GM23338 (cell line): ENCODE measurements at regions not wholly inside any gene's neighbourhood (a gene's known extent, or its start where the extent isn't known, plus 50 kb on each side); places are given as distances from the start of the nearest gene placed in this dataset.
A peak's percentile ranks its signal among the peaks of the same experiment; 100 is the strongest.

ENCODE experiments used
- ATAC-seq: fragments of 200-7000 bp; cut with Tn5 transposase; 3 replicates; pipeline ENCODE4 v1.9.1; 2020
- DNase-seq: peaks from one replicate; pipeline ENCODE4 v3.0.0-alpha.2; 2015; ENCODE audit warnings: low spot score
- H2AFZ ChIP-seq: fragments of 200-600 bp; sonication (generic); 2 replicates; pipeline ENCODE4 v1.8.0; 2016; ENCODE audit warnings: antibody characterized with exemption, mild to moderate bottlenecking, moderate library complexity
- H3F3A ChIP-seq: fragments of 200-600 bp; sonication (generic); replicated peaks from 2 replicates; pipeline ENCODE4 v1.8.0; 2017; ENCODE audit warnings: antibody characterized with exemption, mixed run types, low read depth
- H3K27ac ChIP-seq: fragments of 200-600 bp; sonication (generic); 2 replicates; pipeline ENCODE4 v1.6.1; 2016; ENCODE audit warnings: low read depth
- H3K27me3 ChIP-seq: fragments of 200-600 bp; sonication (generic); 2 replicates; pipeline ENCODE4 v1.8.0; 2016; ENCODE audit warnings: mild to moderate bottlenecking, mixed run types, moderate library complexity; ENCODE audit not compliant: insufficient read depth
- H3K36me3 ChIP-seq: fragments of 200-600 bp; sonication (generic); 2 replicates; pipeline ENCODE4 v1.8.0; 2016; ENCODE audit warnings: mild to moderate bottlenecking; ENCODE audit not compliant: insufficient read depth
- H3K4me1 ChIP-seq: fragments of 200-600 bp; sonication (generic); 2 replicates; pipeline ENCODE4 v1.8.0; 2016; ENCODE audit warnings: mild to moderate bottlenecking, moderate library complexity; ENCODE audit not compliant: insufficient read depth
- H3K4me2 ChIP-seq: fragments of 200-600 bp; sonication (generic); 2 replicates; pipeline ENCODE4 v1.7.1; 2017; ENCODE audit warnings: mixed run types
- H3K4me3 ChIP-seq: fragments of 200-600 bp; sonication (generic); 2 replicates; pipeline ENCODE4 v1.6.1; 2016; ENCODE audit warnings: mixed run types
- H3K79me2 ChIP-seq: fragments of 200-600 bp; sonication (generic); replicated peaks from 2 replicates; pipeline ENCODE4 v1.8.0; 2017; ENCODE audit warnings: mild to moderate bottlenecking; ENCODE audit not compliant: insufficient read depth
- H3K9me2 ChIP-seq: fragments of 200-600 bp; sonication (generic); 2 replicates; pipeline ENCODE4 v1.8.0; 2017; ENCODE audit not compliant: insufficient read depth
- H4K20me1 ChIP-seq: fragments of 200-600 bp; sonication (generic); replicated peaks from 2 replicates; pipeline ENCODE4 v1.8.0; 2017; ENCODE audit warnings: mild to moderate bottlenecking; ENCODE audit not compliant: insufficient read depth
- H3K27ac Mint-ChIP-seq: 2 replicates; pipeline ENCODE4 v1.8.0; 2020; ENCODE audit warnings: inconsistent platforms, mild to moderate bottlenecking, moderate library complexity, mixed read lengths
- H3K27me3 Mint-ChIP-seq: 3 replicates; pipeline ENCODE4 v1.8.0; 2022; ENCODE audit warnings: low read depth, mild to moderate bottlenecking, moderate library complexity, mixed read lengths, inconsistent platforms; ENCODE audit not compliant: insufficient read depth, poor library complexity
- H3K36me3 Mint-ChIP-seq: 3 replicates; pipeline ENCODE4 v1.8.0; 2021; ENCODE audit warnings: low read depth, mild to moderate bottlenecking, inconsistent platforms, moderate library complexity, mixed read lengths
- H3K4me1 Mint-ChIP-seq: 3 replicates; pipeline ENCODE4 v1.8.0; 2020; ENCODE audit warnings: mild to moderate bottlenecking, inconsistent platforms, mixed read lengths
- H3K4me3 Mint-ChIP-seq: 3 replicates; pipeline ENCODE4 v1.8.0; 2021; ENCODE audit warnings: moderate library complexity, mild to moderate bottlenecking, inconsistent platforms, mixed read lengths
- H3K9me3 Mint-ChIP-seq: 3 replicates; pipeline ENCODE4 v1.8.0; 2020; ENCODE audit warnings: moderate library complexity, mild to moderate bottlenecking, inconsistent platforms, mixed read lengths
- ETS1 ChIP-seq: IDR thresholded peaks from 2 replicates; pipeline ENCODE4 v1.6.1; 2016; ENCODE audit warnings: antibody characterized with exemption
- EZH2 ChIP-seq: fragments of 200-600 bp; sonication (generic); IDR thresholded peaks from one replicate; pipeline ENCODE4 v1.8.0; 2017; ENCODE audit warnings: antibody characterized with exemption, mild to moderate bottlenecking, low read depth; ENCODE audit not compliant: unreplicated experiment
- NANOG ChIP-seq: IDR thresholded peaks from 2 replicates; pipeline ENCODE4 v1.6.1; 2016; ENCODE audit warnings: antibody characterized with exemption, borderline replicate concordance
- REST ChIP-seq: IDR thresholded peaks from one replicate; pipeline ENCODE4 v1.6.1; 2018; ENCODE audit warnings: antibody characterized with exemption; ENCODE audit not compliant: unreplicated experiment
- ZNF331 ChIP-seq: fragments of 250-450 bp; sonication (Bioruptor Pico); IDR thresholded peaks from 2 replicates; pipeline ENCODE4 v1.5.0; 2020; ENCODE audit warnings: low read depth, mild to moderate bottlenecking, moderate library complexity
- TF ChIP-seq, protein P1 (sequence below), 2 experiments: fragments of 200-600 bp in 1 of 2; sonication (generic) in 1 of 2; conservative IDR thresholded peaks; 2 replicates each; pipeline versions ENCODE4 v1.5.1 to v1.6.1; 2016 to 2017; ENCODE audit warnings: antibody characterized with exemption in 2 of 2, low read depth in 2 of 2, mild to moderate bottlenecking in 2 of 2, moderate library complexity in 1 of 2
- TF ChIP-seq, protein P2 (sequence below): fragments of 250-450 bp; sonication (Bioruptor Pico); IDR thresholded peaks from 2 replicates; pipeline ENCODE4 v1.5.0; 2020; ENCODE audit warnings: mild to moderate bottlenecking, moderate library complexity

DNA sequence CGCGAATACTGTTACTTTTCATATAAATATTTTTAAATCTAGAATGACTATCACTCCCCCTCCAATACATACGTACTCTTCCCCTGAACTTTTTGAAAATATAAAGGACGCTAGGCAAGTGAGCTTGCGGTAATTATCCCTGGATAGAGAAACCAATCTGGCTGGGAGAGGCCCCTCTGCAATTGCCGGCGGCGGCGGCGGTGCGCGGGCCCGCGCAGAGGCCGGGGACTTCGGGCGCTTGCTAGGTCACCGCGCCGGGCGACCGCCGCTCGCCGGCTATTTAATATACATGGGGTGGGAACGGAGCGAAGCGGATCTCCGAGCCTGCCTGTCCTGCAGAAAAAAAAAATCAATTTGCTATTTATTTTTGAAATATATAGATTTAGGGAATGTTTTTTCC is 416.3 kb upstream of the ESRRG start (continued):
- no peak for TF ChIP-seq ETS1
- TF ChIP-seq ZNF331 (CRISPR knock-in tag), result no peak
- no peak for TF ChIP-seq NANOG
- TF ChIP-seq, protein P1, sequence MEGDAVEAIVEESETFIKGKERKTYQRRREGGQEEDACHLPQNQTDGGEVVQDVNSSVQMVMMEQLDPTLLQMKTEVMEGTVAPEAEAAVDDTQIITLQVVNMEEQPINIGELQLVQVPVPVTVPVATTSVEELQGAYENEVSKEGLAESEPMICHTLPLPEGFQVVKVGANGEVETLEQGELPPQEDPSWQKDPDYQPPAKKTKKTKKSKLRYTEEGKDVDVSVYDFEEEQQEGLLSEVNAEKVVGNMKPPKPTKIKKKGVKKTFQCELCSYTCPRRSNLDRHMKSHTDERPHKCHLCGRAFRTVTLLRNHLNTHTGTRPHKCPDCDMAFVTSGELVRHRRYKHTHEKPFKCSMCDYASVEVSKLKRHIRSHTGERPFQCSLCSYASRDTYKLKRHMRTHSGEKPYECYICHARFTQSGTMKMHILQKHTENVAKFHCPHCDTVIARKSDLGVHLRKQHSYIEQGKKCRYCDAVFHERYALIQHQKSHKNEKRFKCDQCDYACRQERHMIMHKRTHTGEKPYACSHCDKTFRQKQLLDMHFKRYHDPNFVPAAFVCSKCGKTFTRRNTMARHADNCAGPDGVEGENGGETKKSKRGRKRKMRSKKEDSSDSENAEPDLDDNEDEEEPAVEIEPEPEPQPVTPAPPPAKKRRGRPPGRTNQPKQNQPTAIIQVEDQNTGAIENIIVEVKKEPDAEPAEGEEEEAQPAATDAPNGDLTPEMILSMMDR (conservative IDR thresholded peaks at IDR 0.05; ENCODE audit: low read depth in 2 of 2), result no peak

DNA sequence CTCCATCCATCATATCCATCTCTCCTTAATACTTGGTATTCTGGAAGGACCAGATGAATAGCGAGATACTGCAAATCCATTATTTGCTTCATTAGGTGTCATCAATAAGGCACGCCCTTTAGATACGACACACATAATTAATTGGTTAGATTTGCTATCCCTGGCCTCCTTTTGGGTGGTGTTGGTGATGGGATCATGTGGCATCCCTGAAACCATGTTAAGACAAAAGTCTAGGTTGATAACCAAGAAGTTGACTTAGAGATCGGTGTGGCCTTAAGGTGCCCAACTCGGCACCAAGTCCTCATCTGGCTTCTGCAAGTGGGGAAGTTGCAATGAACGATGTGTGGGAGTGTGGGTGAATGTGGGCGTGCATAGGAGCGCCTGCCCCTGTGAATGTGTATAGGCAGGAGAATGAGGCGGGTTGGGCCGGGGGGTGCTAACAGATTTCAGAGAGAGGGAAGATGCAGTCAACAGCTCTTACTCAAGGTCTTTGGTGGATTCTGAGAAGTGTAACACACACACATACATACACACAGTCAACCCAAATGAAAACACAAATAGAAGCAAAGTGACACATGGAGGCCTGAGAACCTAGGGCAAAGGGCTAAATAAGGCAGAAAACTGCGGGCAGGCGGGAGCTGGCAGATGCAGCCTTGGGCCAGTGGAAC is 415.7 kb upstream of the ESRRG start:
- no peaks in the 10 kb centered on the region for H3K79me2 ChIP-seq
- no peaks in the 10 kb centered on the region for H3K36me3 Mint-ChIP-seq
- TF ChIP-seq EZH2, result no peak
- no peak for TF ChIP-seq REST
- no peak for TF ChIP-seq ZNF331 (CRISPR knock-in tag)
- TF ChIP-seq, protein P1 (conservative IDR thresholded peaks at IDR 0.05; ENCODE audit: low read depth in 2 of 2), result no peak
- TF ChIP-seq, protein P2, sequence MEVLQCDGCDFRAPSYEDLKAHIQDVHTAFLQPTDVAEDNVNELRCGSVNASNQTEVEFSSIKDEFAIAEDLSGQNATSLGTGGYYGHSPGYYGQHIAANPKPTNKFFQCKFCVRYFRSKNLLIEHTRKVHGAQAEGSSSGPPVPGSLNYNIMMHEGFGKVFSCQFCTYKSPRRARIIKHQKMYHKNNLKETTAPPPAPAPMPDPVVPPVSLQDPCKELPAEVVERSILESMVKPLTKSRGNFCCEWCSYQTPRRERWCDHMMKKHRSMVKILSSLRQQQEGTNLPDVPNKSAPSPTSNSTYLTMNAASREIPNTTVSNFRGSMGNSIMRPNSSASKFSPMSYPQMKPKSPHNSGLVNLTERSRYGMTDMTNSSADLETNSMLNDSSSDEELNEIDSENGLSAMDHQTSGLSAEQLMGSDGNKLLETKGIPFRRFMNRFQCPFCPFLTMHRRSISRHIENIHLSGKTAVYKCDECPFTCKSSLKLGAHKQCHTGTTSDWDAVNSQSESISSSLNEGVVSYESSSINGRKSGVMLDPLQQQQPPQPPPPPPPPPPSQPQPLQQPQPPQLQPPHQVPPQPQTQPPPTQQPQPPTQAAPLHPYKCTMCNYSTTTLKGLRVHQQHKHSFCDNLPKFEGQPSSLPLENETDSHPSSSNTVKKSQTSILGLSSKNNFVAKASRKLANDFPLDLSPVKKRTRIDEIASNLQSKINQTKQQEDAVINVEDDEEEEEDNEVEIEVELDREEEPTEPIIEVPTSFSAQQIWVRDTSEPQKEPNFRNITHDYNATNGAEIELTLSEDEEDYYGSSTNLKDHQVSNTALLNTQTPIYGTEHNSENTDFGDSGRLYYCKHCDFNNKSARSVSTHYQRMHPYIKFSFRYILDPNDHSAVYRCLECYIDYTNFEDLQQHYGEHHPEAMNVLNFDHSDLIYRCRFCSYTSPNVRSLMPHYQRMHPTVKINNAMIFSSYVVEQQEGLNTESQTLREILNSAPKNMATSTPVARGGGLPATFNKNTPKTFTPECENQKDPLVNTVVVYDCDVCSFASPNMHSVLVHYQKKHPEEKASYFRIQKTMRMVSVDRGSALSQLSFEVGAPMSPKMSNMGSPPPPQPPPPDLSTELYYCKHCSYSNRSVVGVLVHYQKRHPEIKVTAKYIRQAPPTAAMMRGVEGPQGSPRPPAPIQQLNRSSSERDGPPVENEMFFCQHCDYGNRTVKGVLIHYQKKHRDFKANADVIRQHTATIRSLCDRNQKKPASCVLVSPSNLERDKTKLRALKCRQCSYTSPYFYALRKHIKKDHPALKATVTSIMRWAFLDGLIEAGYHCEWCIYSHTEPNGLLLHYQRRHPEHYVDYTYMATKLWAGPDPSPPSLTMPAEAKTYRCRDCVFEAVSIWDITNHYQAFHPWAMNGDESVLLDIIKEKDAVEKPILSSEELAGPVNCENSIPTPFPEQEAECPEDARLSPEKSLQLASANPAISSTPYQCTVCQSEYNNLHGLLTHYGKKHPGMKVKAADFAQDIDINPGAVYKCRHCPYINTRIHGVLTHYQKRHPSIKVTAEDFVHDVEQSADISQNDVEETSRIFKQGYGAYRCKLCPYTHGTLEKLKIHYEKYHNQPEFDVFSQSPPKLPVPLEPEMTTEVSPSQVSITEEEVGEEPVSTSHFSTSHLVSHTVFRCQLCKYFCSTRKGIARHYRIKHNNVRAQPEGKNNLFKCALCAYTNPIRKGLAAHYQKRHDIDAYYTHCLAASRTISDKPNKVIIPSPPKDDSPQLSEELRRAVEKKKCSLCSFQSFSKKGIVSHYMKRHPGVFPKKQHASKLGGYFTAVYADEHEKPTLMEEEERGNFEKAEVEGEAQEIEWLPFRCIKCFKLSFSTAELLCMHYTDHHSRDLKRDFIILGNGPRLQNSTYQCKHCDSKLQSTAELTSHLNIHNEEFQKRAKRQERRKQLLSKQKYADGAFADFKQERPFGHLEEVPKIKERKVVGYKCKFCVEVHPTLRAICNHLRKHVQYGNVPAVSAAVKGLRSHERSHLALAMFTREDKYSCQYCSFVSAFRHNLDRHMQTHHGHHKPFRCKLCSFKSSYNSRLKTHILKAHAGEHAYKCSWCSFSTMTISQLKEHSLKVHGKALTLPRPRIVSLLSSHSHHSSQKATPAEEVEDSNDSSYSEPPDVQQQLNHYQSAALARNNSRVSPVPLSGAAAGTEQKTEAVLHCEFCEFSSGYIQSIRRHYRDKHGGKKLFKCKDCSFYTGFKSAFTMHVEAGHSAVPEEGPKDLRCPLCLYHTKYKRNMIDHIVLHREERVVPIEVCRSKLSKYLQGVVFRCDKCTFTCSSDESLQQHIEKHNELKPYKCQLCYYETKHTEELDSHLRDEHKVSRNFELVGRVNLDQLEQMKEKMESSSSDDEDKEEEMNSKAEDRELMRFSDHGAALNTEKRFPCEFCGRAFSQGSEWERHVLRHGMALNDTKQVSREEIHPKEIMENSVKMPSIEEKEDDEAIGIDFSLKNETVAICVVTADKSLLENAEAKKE (CRISPR knock-in tag), result no peak
- H3K27ac Mint-ChIP-seq, result no peak overlapping the region
- H2AFZ ChIP-seq, result no peak overlapping the region
- no peaks in the 10 kb centered on the region for H4K20me1 ChIP-seq
- no peaks in the 10 kb centered on the region for H3K36me3 ChIP-seq
- no peak overlapping the region for H3K27ac ChIP-seq
- H3K9me2 ChIP-seq, result no peaks in the 10 kb centered on the region
- peak; percentile 23 for DNase-seq
- peak overlapping the region; percentile 86 for H3K4me3 ChIP-seq
- peaks cover 6% of the 10 kb centered on the region; the same call in 1 of the 2 replicates for H3F3A ChIP-seq
- H3K4me1 Mint-ChIP-seq, result peaks cover 42% of the 10 kb centered on the region
- H3K4me3 Mint-ChIP-seq, result peak overlapping the region; percentile 85
- H3K4me2 ChIP-seq, result peak overlapping the region; percentile 98
- 0 out of 3 replicates have a peak, but pooled peaks cover 4% of the 10 kb centered on the region for H3K9me3 Mint-ChIP-seq
- peaks cover 92% of the 10 kb centered on the region for H3K27me3 ChIP-seq
- H3K4me1 ChIP-seq, result peaks cover 51% of the 10 kb centered on the region
- no peak for ATAC-seq
- H3K27me3 Mint-ChIP-seq, result peaks cover 76% of the 10 kb centered on the region
